NT2/D1 (cell line): ENCODE measurements at regions not wholly inside any gene's neighbourhood (a gene's known extent, or its start where the extent isn't known, plus 50 kb on each side); places are given as distances from the start of the nearest gene placed in this dataset.
A peak's percentile ranks its signal among the peaks of the same experiment; 100 is the strongest.

ENCODE experiments used
- DNase-seq: peaks from one replicate; pipeline ENCODE4 v3.0.0-alpha.2; 2011; ENCODE audit warnings: low read depth, low spot score
- H3K27me3 ChIP-seq: 2 replicates; pipeline ENCODE4 v1.6.0; 2011; ENCODE audit warnings: mild to moderate bottlenecking; ENCODE audit not compliant: insufficient read length, insufficient read depth
- H3K36me3 ChIP-seq: 2 replicates; pipeline ENCODE4 v1.6.1; 2011; ENCODE audit warnings: mild to moderate bottlenecking, low read length, mixed read lengths; ENCODE audit not compliant: insufficient read depth, insufficient read length
- H3K4me1 ChIP-seq: 2 replicates; pipeline ENCODE4 v1.5.1; 2011; ENCODE audit not compliant: insufficient read depth, insufficient read length
- H3K4me3 ChIP-seq: 2 replicates; pipeline ENCODE4 v1.5.1; 2011; ENCODE audit warnings: low read depth; ENCODE audit not compliant: insufficient read length
- H3K9ac ChIP-seq: 2 replicates; pipeline ENCODE4 v1.6.0; 2011; ENCODE audit warnings: low read depth; ENCODE audit not compliant: insufficient read length
- H3K9me3 ChIP-seq: 2 replicates; pipeline ENCODE4 v1.5.1; 2011; ENCODE audit warnings: mild to moderate bottlenecking, low read length; ENCODE audit not compliant: insufficient read depth
- SUZ12 ChIP-seq: IDR thresholded peaks from 2 replicates; pipeline ENCODE4 v1.6.1; 2011; ENCODE audit not compliant: insufficient read length, insufficient read depth; ENCODE audit errors: extremely low read depth
- YY1 ChIP-seq: IDR thresholded peaks from 2 replicates; pipeline ENCODE4 v1.6.1; 2011; ENCODE audit not compliant: insufficient read length, insufficient read depth
- ZNF274 ChIP-seq: IDR thresholded peaks from 2 replicates; pipeline ENCODE4 v1.6.1; 2011; ENCODE audit warnings: mild to moderate bottlenecking, low read depth, low read length

DNA sequence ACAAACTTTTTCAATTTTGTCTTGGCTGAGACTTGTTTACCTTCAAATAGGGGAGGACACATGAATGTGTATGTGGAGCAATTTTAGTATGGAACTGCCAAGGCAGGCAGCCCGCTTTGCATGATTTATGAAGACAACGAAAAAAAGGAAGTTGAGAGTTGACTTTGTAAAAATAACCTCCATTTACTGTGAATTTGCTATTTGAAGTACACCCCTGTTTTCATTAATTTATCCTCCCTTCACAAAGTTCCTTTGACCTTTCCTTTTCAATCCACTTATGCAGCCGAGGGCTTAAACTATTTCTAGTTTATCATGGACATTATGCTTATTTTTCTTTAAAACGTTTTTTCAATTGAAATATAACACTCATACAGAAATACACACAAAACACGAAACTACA is 369.6 kb upstream of the CADM1 start:
- TF ChIP-seq YY1, result no peak
- TF ChIP-seq ZNF274, result no peak
- no peak for TF ChIP-seq SUZ12
- no peaks in the 10 kb centered on the region for H3K9me3 ChIP-seq
- H3K4me3 ChIP-seq, result no peak overlapping the region
- DNase-seq, result no peak
- H3K9ac ChIP-seq, result no peak overlapping the region
- H3K4me1 ChIP-seq, result peaks cover 3% of the 10 kb centered on the region
- H3K36me3 ChIP-seq, result no peaks in the 10 kb centered on the region
- no peaks in the 10 kb centered on the region for H3K27me3 ChIP-seq

DNA sequence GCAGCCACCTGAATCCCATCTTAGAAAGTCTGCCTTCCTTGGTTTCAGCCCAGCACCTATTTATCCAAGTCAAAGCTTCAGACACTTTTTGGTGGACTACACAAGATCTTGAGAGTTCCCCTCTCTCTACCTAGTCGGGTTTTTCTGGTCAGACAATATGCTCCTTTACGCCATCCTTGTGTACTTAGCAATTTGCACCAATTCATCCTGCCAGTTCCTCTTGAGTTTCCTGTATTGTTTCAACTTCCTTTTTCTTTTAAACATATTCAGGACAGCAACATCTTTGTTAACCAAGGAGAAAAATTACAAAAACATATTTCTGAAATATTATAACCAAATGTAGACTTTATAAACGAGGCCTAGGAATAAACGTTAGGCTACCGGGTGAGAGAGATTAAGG is 368.2 kb upstream of the CADM1 start:
- no peak overlapping the region for H3K9ac ChIP-seq
- H3K4me3 ChIP-seq, result no peak overlapping the region

DNA sequence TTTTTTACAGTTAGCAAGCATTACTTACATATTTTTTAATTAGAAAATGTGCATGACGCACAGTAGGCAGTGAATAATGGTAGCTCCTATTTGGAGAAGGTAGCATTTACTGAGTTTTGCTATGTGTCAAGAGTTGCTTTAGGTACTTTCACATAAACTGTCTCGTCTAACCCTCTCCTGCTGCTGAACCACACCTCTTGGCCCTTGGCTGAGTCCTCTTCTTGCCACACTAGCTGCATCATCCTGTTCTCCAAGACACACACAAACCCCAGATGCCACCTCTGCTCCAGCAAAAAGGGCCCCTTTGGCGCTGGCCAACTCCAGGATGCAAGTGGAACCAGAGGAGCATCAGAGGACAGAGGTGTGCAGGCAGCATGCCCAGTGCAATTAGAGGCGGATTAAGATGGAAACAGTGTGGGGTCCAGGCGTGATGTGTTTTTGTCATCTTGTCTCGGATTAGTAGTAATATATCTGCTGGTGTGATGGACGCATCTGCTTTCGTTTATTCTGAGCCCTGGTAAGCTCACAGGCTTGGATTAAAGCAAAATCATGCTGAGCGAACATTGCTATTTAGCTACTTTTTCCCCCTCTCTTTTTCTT is 367.0 kb upstream of the CADM1 start:
- Histone ChIP-seq H3K4me3 (no peak overlapping the region), H3K4me1 (peaks cover 3% of the 10 kb centered on the region), H3K27me3 (no peaks in the 10 kb centered on the region), H3K36me3 (no peaks in the 10 kb centered on the region), H3K9ac (no peak overlapping the region), H3K9me3 (no peaks in the 10 kb centered on the region)
- DNase-seq, result no peak
- TF ChIP-seq SUZ12 (no peak), YY1 (no peak)

More for the DNA sequence above, 368.2 kb upstream of the CADM1 start:
- Histone ChIP-seq H3K36me3 (no peaks in the 10 kb centered on the region), H3K27me3 (no peaks in the 10 kb centered on the region), H3K4me1 (peaks cover 3% of the 10 kb centered on the region), H3K9me3 (no peaks in the 10 kb centered on the region)
- TF ChIP-seq ZNF274 (no peak), SUZ12 (no peak)
- no peak for DNase-seq

DNA sequence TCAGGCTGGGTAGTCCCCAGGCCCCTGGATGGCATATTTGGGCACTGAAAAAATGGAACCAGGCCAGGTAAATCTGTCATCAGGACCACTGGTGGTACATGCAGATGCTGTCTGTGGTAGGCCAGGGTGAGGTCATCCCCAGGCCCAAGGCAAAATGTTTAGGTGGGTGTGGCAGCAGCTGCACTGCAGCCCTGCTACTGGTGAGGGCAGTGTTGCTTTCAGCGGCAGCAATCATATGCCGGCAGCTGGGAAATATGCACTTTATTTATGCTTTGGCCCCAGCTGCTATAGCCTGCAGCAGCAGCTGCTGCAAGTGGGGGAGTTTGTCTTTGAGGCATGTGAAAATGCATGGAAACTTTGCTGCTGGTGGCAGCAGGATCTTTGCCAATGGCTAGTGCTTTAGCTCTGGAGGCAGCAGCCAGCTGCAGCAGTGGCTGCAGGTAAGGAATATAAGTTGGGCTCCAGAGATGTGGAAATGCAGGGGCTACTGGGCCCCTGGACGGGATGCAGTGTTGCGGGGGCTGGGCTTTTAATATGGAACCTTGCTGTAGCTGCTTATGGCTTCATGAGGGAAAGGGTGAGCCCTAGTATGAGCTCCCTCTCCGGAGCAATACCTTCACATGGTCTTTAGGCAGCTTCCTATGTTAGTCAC is 365.7 kb upstream of the CADM1 start:
- no peak for TF ChIP-seq YY1
- no peak for TF ChIP-seq ZNF274
- no peak for TF ChIP-seq SUZ12
- peak; percentile 57 for DNase-seq
- H3K27me3 ChIP-seq, result no peaks in the 10 kb centered on the region

DNA sequence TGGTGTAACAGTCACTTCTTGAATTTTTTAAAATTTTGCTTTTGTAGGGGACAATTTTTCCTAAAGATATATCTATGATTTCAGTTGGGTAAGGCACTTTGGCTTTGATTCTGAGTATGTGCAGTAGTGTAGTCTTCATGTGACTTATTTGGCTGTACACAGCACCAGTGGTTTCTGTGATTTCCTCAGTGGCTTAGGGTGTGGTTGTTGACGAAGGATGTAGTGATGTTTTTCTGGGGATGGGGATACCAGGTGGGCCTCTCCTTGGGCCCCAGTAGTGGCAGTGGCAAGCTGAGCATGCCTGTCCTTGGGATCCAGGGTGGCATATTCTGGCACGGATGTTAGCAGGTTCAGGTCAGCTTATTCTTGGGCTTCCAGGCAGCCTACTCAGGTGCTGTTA is 364.9 kb upstream of the CADM1 start:
- TF ChIP-seq ZNF274 (no peak), YY1 (no peak)
- Histone ChIP-seq H3K36me3 (no peaks in the 10 kb centered on the region), H3K4me3 (no peak overlapping the region), H3K9me3 (no peaks in the 10 kb centered on the region), H3K27me3 (no peaks in the 10 kb centered on the region), H3K9ac (no peak overlapping the region), H3K4me1 (peaks cover 3% of the 10 kb centered on the region)
- no peak for DNase-seq

More for the DNA sequence above, 365.7 kb upstream of the CADM1 start:
- peaks cover 3% of the 10 kb centered on the region for H3K4me1 ChIP-seq
- no peaks in the 10 kb centered on the region for H3K36me3 ChIP-seq
- H3K4me3 ChIP-seq, result no peak overlapping the region
- H3K9me3 ChIP-seq, result no peaks in the 10 kb centered on the region
- H3K9ac ChIP-seq, result no peak overlapping the region

DNA sequence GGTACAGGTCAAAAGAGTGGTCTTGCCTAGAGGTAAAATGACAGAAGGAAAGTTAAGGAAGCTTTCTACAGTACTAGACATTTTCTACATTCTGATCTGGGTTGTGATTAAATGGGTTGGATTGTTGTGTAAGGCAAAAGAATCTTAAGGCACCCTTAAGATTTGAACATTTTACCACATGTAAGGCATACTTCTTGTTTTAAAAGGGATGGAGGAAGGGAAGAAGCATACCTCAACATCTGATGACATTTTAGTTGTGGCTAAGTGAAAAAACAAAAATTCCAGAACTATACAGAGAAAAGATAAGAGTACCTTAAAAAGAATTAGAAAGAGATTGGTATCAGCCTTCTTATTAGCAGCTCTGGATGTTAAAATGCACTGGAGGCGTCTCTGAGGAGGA is 356.0 kb upstream of the CADM1 start:
- no peak for DNase-seq
- peaks cover 16% of the 10 kb centered on the region for H3K9me3 ChIP-seq
- TF ChIP-seq ZNF274, result no peak
- no peak for TF ChIP-seq YY1
- H3K36me3 ChIP-seq, result no peaks in the 10 kb centered on the region
- no peak overlapping the region for H3K4me3 ChIP-seq
- H3K9ac ChIP-seq, result no peak overlapping the region
- H3K27me3 ChIP-seq, result no peaks in the 10 kb centered on the region
- no peaks in the 10 kb centered on the region for H3K4me1 ChIP-seq

DNA sequence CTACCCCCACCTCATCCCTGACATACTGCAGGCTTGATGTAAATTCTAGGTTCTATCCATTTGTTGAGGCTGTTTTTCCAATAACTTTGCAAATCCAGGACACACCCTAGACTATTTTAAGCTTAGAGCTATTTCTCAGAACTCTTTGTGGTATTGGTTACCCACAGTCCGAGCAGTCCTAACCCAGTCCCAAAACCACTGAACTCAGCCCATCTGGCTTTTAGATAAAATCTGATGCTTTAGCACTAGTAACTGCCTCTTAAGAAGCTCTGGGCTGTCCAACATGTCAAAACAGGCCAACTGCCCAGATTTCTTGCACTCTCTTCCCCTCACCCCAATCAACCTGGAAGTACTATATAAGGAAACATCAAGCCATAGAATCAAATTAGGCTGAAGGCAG is 344.4 kb upstream of the CADM1 start:
- Histone ChIP-seq H3K9ac (no peak overlapping the region), H3K4me1 (no peaks in the 10 kb centered on the region)

DNA sequence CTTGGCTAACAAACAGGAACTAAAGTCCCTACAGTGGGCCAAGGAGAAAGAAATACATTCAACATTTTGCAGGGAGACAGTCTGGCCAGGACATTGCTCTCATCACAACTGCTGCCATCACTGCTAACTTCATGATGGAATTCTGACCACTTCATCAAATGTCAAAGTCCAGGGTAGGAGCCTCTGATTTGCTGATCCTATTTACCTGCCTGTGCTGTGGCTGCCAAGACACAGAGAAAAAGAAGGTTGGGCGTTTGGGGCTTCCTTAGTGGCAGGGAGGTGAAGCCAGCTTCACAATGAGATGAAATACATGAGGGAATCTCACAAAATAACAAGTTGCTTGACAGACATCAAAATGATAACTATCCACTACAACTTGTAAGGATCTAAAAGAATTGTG is 343.9 kb upstream of the CADM1 start:
- Histone ChIP-seq H3K27me3 (no peaks in the 10 kb centered on the region), H3K4me3 (no peak overlapping the region), H3K9ac (no peak overlapping the region), H3K4me1 (no peaks in the 10 kb centered on the region), H3K36me3 (no peaks in the 10 kb centered on the region), H3K9me3 (no peaks in the 10 kb centered on the region)
- no peak for TF ChIP-seq SUZ12
- TF ChIP-seq ZNF274, result no peak
- TF ChIP-seq YY1, result no peak
- DNase-seq, result no peak

More for the DNA sequence above, 344.4 kb upstream of the CADM1 start:
- no peak for TF ChIP-seq ZNF274
- TF ChIP-seq SUZ12, result no peak
- TF ChIP-seq YY1, result no peak
- H3K27me3 ChIP-seq, result no peaks in the 10 kb centered on the region
- no peak for DNase-seq
- no peaks in the 10 kb centered on the region for H3K9me3 ChIP-seq
- H3K4me3 ChIP-seq, result no peak overlapping the region
- no peaks in the 10 kb centered on the region for H3K36me3 ChIP-seq
